ENCODE measurements at regions not wholly inside any gene's neighbourhood (a gene's known extent, or its start where the extent isn't known, plus 50 kb on each side); places are given as distances from the start of the nearest gene placed in this dataset.

DNA sequence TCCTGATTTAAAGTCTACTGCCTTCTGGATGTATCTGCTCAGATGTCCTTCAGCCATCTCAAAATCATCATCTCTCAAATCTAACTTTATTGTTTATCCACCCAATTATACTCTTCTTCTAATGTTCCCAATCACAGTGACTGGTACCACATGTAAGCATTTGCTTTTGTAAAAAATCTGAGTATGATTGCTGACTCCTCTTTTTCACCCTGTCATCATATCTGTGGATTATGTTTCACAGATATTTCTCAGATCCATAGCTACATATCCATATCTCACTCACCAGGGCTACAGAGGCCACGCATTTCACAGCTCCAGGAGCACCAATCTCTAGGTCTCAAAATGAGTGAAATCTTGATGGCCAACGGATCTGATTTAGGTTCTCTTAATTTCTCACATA lies 76.1 kb downstream of the DHRS2 start:
- TF ChIP-seq, protein P1, sequence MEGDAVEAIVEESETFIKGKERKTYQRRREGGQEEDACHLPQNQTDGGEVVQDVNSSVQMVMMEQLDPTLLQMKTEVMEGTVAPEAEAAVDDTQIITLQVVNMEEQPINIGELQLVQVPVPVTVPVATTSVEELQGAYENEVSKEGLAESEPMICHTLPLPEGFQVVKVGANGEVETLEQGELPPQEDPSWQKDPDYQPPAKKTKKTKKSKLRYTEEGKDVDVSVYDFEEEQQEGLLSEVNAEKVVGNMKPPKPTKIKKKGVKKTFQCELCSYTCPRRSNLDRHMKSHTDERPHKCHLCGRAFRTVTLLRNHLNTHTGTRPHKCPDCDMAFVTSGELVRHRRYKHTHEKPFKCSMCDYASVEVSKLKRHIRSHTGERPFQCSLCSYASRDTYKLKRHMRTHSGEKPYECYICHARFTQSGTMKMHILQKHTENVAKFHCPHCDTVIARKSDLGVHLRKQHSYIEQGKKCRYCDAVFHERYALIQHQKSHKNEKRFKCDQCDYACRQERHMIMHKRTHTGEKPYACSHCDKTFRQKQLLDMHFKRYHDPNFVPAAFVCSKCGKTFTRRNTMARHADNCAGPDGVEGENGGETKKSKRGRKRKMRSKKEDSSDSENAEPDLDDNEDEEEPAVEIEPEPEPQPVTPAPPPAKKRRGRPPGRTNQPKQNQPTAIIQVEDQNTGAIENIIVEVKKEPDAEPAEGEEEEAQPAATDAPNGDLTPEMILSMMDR (IDR thresholded peaks at IDR 0.05; ENCODE audit: low read depth, low read length, missing input control), result no peak
- TF ChIP-seq, protein P2, sequence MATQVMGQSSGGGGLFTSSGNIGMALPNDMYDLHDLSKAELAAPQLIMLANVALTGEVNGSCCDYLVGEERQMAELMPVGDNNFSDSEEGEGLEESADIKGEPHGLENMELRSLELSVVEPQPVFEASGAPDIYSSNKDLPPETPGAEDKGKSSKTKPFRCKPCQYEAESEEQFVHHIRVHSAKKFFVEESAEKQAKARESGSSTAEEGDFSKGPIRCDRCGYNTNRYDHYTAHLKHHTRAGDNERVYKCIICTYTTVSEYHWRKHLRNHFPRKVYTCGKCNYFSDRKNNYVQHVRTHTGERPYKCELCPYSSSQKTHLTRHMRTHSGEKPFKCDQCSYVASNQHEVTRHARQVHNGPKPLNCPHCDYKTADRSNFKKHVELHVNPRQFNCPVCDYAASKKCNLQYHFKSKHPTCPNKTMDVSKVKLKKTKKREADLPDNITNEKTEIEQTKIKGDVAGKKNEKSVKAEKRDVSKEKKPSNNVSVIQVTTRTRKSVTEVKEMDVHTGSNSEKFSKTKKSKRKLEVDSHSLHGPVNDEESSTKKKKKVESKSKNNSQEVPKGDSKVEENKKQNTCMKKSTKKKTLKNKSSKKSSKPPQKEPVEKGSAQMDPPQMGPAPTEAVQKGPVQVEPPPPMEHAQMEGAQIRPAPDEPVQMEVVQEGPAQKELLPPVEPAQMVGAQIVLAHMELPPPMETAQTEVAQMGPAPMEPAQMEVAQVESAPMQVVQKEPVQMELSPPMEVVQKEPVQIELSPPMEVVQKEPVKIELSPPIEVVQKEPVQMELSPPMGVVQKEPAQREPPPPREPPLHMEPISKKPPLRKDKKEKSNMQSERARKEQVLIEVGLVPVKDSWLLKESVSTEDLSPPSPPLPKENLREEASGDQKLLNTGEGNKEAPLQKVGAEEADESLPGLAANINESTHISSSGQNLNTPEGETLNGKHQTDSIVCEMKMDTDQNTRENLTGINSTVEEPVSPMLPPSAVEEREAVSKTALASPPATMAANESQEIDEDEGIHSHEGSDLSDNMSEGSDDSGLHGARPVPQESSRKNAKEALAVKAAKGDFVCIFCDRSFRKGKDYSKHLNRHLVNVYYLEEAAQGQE (IDR thresholded peaks at IDR 0.05), result no peak
- no peak for TF ChIP-seq SP1 (IDR thresholded peaks at IDR 0.05)
- TF ChIP-seq, protein P3, sequence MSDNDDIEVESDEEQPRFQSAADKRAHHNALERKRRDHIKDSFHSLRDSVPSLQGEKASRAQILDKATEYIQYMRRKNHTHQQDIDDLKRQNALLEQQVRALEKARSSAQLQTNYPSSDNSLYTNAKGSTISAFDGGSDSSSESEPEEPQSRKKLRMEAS (IDR thresholded peaks at IDR 0.05), result no peak
- TF ChIP-seq YY1 (IDR thresholded peaks at IDR 0.05), result no peak
- no peak for TF ChIP-seq GABPA (IDR thresholded peaks at IDR 0.05 in 1 of 2, conservative IDR thresholded peaks at IDR 0.05 in 1 of 2)
- TF ChIP-seq TAF1 (conservative IDR thresholded peaks at IDR 0.05), result no peak
- no peak for TF ChIP-seq EGR1 (IDR thresholded peaks at IDR 0.05; ENCODE audit: low read depth in 2 of 2)
- TF ChIP-seq, protein P4, sequence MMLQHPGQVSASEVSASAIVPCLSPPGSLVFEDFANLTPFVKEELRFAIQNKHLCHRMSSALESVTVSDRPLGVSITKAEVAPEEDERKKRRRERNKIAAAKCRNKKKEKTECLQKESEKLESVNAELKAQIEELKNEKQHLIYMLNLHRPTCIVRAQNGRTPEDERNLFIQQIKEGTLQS (IDR thresholded peaks at IDR 0.05), result no peak
- no peak for TF ChIP-seq RAD21 (IDR thresholded peaks at IDR 0.05)
- TF ChIP-seq FOXA2 (IDR thresholded peaks at IDR 0.05), result no peak
- TF ChIP-seq HNF4G (IDR thresholded peaks at IDR 0.05), result no peak
- TF ChIP-seq, protein P5, sequence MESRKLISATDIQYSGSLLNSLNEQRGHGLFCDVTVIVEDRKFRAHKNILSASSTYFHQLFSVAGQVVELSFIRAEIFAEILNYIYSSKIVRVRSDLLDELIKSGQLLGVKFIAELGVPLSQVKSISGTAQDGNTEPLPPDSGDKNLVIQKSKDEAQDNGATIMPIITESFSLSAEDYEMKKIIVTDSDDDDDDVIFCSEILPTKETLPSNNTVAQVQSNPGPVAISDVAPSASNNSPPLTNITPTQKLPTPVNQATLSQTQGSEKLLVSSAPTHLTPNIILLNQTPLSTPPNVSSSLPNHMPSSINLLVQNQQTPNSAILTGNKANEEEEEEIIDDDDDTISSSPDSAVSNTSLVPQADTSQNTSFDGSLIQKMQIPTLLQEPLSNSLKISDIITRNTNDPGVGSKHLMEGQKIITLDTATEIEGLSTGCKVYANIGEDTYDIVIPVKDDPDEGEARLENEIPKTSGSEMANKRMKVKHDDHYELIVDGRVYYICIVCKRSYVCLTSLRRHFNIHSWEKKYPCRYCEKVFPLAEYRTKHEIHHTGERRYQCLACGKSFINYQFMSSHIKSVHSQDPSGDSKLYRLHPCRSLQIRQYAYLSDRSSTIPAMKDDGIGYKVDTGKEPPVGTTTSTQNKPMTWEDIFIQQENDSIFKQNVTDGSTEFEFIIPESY (IDR thresholded peaks at IDR 0.05), result no peak

All from liver (tissue), 3 donors.